ENCODE measurements at regions not wholly inside any gene's neighbourhood (a gene's known extent, or its start where the extent isn't known, plus 50 kb on each side); places are given as distances from the start of the nearest gene placed in this dataset.

GRCh38 chr19:28511655-28512054 lies 701.3 kb downstream of the UQCRFS1 start:
- no peak for TF ChIP-seq CTCF (conservative IDR thresholded peaks at IDR 0.05; ENCODE audit: low read depth, low read length)
- H3K4me3 ChIP-seq (ENCODE audit: low read depth, low read length): no peak overlapping the region
- no peak for DNase-seq (ENCODE audit: low read depth)

GRCh38 chr19:28509079-28509895 lies 703.7 kb downstream of the UQCRFS1 start:
- H3K4me3 ChIP-seq (ENCODE audit: low read depth, low read length): no peak overlapping the region
- no peak for DNase-seq (ENCODE audit: low read depth)
- no peak for TF ChIP-seq CTCF (conservative IDR thresholded peaks at IDR 0.05; ENCODE audit: low read depth, low read length)

GRCh38 chr19:28508666-28509065 lies 704.3 kb downstream of the UQCRFS1 start:
- H3K4me3 ChIP-seq (ENCODE audit: low read depth, low read length): no peak overlapping the region
- no peak for DNase-seq (ENCODE audit: low read depth)
- no peak for TF ChIP-seq CTCF (conservative IDR thresholded peaks at IDR 0.05; ENCODE audit: low read depth, low read length)

GRCh38 chr19:28505933-28506332 lies 707.0 kb downstream of the UQCRFS1 start:
- H3K4me3 ChIP-seq (ENCODE audit: low read depth, low read length): no peak overlapping the region
- DNase-seq (ENCODE audit: low read depth): no peak
- TF ChIP-seq CTCF (conservative IDR thresholded peaks at IDR 0.05; ENCODE audit: low read depth, low read length): no peak

GRCh38 chr19:28505134-28505533 lies 707.8 kb downstream of the UQCRFS1 start:
- TF ChIP-seq CTCF (conservative IDR thresholded peaks at IDR 0.05; ENCODE audit: low read depth, low read length): no peak
- H3K4me3 ChIP-seq (ENCODE audit: low read depth, low read length): no peak overlapping the region
- DNase-seq (ENCODE audit: low read depth): no peak

GRCh38 chr19:28504727-28505126 lies 708.2 kb downstream of the UQCRFS1 start:
- no peak for TF ChIP-seq CTCF (conservative IDR thresholded peaks at IDR 0.05; ENCODE audit: low read depth, low read length)
- no peak for DNase-seq (ENCODE audit: low read depth)
- no peak overlapping the region for H3K4me3 ChIP-seq (ENCODE audit: low read depth, low read length)

- H3K4me3 ChIP-seq (ENCODE audit: low read depth, low read length): no peak overlapping the region
- peak; percentile 55 for DNase-seq (ENCODE audit: low read depth)
- TF ChIP-seq CTCF (conservative IDR thresholded peaks at IDR 0.05; ENCODE audit: low read depth, low read length): no peak
Observed at GRCh38 chr19:28504139-28504538, 708.8 kb downstream of the UQCRFS1 start.

All from choroid plexus epithelial cell (primary cell).